H1 (cell line): ENCODE measurements at regions not wholly inside any gene's neighbourhood (a gene's known extent, or its start where the extent isn't known, plus 50 kb on each side); places are given as distances from the start of the nearest gene placed in this dataset.

Experiments
- CHD7 ChIP-seq: fragments of 300-600 bp; sonication (generic); IDR thresholded peaks from 2 replicates; pipeline ENCODE4 v1.7.1; 2012; ENCODE audit warnings: low read length, moderate library complexity, mild to moderate bottlenecking, inconsistent platforms; ENCODE audit not compliant: insufficient replicate concordance
- HDAC2 ChIP-seq, 2 experiments: fragments of 300-600 bp in 1 of 2; sonication (generic) in 1 of 2; IDR thresholded peaks; 2 replicates each; pipeline ENCODE4 v1.6.1; 2011 to 2012; ENCODE audit warnings: low read depth in 2 of 2, low read length in 2 of 2, mild to moderate bottlenecking in 2 of 2, moderate library complexity in 2 of 2, borderline replicate concordance in 1 of 2, inconsistent platforms in 1 of 2
- SRF ChIP-seq: IDR thresholded peaks from 2 replicates; pipeline ENCODE4 v1.6.1; 2011; ENCODE audit warnings: mild to moderate bottlenecking, low read depth, low read length, moderate library complexity

GRCh38 chr2:38187541-38188011, 111.6 kb upstream of the CYP1B1 start (continued):
- TF ChIP-seq CHD7 = no peak
- no peak for TF ChIP-seq HDAC2 (IDR thresholded peaks at IDR 0.05; ENCODE audit: borderline replicate concordance in 1 of 2, low read depth in 2 of 2, low read length in 2 of 2)
- TF ChIP-seq SRF = no peak
